HG02938 (cell line): ENCODE measurements at regions not wholly inside any gene's neighbourhood (a gene's known extent, or its start where the extent isn't known, plus 50 kb on each side); places are given as distances from the start of the nearest gene placed in this dataset.

ENCODE experiments used
- ATAC-seq: cut with Tn5 transposase; IDR thresholded peaks from one replicate; pipeline ENCODE4 v1.9.1; 2021; ENCODE audit warnings: mild to moderate bottlenecking, moderate library complexity; ENCODE audit not compliant: unreplicated experiment

DNA sequence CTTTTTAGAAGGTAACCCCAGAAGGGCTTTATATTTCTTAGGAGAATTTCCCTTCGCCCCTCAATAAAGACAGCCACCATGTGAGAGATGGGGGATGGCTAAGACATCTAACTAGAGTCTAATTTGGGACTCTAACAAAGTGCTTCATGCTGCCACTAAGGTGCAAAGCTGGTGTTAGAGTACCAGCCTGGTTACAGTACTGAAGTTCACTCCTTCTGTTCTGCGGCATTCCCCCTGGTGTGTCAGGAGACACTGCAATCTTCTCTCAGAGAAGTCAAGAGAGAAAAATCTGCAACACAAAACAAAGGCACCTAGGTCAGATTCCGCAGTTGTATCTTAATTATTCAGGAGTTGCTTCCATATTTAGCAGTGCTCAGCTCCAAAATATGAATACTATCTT, 603.0 kb upstream of the CADM1 start:
- ATAC-seq, result no peak

DNA sequence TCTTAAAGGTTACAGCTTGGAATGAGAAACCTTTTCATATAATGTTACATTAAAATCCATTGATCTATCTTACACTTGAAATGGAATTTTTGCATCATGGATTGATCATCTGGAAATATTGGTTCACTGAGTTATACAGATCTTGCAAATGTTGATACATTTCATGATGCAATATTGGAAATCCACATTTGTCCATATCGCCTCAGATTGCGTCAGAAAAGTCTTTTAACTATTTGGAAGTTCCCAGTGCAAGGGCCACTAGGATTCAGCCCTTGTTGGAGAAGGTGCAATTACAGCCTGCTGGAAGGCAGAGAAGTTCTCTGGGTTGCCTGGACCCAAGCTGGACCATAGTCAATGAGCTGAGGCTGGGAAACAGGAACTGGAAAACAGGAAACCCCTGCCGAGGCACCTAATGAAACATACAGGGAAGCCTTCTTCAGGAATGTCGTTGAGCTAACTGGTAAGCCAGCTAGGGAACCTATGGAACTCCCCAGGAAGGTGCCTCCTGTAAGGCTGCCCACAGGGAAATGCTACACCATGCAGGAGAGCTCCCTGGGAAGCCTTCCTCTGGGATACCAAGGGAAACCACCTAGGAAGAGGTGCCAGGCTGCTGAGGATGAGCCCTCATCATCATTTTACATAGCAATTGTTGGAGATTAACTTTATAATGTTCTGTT, 600.4 kb upstream of the CADM1 start:
- no peak for ATAC-seq

DNA sequence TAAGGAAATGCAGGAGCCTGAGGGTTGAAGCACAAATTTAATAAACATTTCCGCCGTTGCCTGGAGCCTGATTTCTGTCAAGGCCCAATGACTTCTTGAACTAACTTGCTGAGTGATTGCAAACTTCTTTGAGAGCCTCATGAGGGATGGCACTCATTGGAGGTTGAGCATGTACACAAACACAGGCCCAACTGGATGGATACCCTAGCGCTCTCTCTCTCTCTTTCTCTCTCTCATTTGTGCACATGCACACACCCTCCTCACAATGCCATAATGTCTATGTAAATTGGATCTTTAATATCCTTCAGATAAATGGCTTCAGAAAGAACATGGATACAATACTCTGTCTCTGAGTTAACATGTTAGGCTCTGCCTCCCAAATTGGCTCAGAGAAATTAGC, 597.7 kb upstream of the CADM1 start:
- no peak for ATAC-seq

DNA sequence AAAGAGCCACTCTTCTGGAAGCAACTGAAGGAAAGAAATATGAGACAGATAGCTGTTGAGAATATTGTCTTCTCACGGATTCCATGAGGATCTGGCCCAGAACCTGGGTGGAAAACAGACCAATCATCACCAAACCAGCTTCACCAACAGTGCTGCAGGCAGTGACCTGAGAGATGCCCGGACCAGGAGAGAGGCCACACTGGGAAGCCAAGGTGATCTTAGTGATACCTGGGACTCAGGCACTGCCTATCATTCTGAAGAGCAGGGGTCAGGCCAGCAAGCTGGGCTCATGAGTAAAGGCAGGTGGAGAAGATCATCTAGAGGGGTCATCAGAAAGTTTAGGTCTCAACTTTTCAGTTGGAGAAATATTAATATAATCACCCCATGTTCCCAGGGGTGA, 595.8 kb upstream of the CADM1 start:
- no peak for ATAC-seq

- ATAC-seq, result no peak
These were observed 595.3 kb upstream of the CADM1 start for GRCh38 chr11:116099541-116099940.

GRCh38 chr11:116096272-116096995, 592.2 kb upstream of the CADM1 start:
- ATAC-seq, result no peak

DNA sequence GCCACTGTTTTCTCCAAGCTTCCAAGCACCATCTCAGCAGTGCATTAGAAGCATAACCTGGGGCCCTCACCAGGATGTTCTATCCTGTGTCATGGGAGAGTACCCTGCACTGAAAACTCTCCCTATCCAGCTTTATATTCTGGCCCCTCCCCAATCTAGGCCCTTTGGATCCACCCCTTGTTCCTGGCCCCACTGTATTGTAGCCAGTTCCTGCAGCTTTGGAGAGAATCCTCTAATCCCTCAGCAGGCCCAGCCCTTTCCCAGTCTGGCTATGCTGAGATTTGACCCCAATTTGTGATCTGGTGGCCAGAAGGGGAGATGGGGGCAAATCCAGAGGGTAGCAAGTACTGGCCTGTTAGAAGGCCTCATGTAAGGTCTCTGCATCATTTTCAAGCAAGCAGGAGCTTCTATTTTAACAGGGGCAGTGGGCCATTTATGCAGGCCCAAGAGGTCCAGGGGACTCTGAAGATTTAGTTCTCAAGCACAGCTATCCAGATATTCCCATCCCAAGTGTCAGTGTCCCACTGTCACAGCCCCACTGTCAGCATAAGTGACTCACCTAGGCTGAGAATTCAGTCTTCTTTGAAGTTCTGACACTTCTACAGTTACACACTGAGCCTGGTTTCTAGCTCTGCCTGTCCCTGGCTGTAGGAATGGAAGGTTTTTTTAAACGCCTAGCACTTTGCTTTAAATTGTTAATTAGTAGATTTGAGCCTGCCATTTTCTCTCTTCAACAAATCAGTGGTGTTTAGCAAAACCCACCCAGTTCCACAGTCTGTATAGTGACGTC, 589.5 kb upstream of the CADM1 start:
- no peak for ATAC-seq

DNA sequence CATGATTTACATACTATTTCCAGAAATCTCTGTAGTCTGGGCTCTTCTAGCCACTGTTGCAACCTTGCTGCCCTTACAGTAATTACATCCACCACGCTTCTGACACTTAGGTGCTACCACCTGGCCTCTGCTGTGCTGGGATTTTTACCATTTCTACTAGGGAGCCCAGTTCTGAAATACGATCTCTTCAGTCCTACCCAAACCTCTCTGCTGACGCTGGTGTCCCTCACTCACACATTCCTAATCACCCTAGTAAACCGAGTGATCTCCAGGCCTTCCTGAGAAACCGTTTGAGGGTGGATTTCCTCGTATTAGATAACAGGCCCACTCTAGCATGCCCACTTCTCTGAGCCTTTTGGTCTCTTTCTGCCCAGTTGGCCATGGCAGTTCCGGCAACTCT, 588.9 kb upstream of the CADM1 start:
- no peak for ATAC-seq

DNA sequence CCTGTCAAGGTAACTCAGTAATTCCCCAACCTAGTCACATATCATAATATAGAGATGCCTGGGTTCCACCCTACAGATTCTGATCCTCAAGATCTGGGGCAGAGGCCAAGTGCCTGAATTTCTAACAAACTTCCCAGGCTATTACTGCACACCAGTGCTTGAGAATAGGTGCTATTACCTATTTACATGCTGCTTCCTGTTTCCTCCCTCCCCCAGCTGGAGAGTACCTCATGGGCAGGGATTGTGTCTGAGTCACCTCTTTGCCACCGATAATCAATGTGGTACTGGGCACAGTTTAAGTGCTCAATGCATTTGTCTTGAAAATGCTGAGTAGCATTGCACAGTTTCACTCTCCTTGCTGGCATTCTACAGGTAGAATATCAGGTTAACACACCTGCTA, 582.2 kb upstream of the CADM1 start:
- no peak for ATAC-seq

GRCh38 chr11:116085031-116085635, 580.9 kb upstream of the CADM1 start:
- ATAC-seq, result no peak

GRCh38 chr11:116084511-116084910, 580.3 kb upstream of the CADM1 start:
- ATAC-seq, result no peak

GRCh38 chr11:116082256-116082655, 578.0 kb upstream of the CADM1 start:
- no peak for ATAC-seq

DNA sequence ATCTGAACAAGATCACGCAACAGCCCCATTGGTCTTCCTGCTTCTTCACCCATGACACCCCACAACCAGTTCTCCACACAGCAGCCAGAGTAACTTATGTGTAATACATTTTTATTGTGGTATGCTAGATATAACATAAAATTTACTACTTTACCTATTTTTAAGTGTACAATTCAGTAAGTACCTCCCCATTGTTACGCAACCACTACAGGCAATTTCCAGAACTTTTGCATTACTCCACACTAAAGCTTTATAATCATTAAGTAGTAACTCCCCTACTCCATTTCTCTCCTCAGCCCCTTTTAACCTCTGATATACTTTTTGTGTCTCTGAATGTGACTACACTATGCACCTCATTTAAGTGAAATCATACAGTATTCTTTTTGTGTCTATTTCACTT, 575.4 kb upstream of the CADM1 start:
- ATAC-seq, result no peak

GRCh38 chr11:116078101-116078591, 573.9 kb upstream of the CADM1 start:
- no peak for ATAC-seq

GRCh38 chr11:116077092-116077491, 572.9 kb upstream of the CADM1 start:
- ATAC-seq, result no peak

DNA sequence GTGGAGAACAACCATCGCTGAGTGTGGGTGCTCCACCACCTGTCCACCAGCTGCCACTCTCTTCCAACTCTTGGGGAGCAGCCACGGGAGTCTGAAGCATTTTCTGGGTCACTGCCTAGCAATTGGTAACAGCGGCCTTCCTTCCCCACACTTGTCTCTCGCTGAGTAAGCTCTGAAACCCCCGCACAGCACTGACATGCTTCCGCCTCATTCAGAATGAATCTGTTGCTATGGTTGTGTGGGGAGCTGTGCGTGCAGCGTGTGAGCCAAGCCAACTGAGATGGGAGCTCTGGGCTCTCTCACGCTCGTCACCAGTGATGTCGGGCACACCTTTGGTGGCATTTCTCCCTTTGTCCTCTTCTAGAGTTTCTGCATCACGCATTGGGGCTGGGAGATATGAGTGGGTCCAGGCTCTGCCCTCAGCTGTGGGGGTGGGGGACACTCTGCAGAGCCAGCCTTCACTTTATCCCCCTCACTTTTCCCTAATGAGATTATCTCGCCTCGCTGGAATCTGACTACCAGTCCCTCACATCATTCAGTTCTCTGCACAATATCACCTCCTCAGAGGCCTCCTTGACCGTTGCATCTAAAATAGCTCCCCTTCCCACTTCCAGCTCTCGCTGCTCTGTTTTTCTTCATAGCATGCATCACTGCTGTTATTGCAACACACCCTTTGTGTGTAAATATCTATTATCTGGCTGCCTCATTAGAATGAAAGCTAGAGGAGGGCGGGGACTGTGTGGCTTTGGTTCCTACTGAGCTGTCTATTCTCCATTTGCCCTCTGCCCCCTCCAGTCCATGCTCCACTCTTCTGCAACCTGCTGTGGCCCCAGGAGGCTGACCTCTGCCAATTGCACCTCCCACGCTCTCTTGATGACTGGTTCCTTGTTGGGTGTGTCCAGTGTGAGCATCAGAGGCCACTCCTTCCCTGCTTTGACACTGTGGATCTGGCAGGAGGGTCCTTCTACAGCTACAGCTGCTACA, 569.9 kb upstream of the CADM1 start:
- ATAC-seq, result peak; percentile 85

DNA sequence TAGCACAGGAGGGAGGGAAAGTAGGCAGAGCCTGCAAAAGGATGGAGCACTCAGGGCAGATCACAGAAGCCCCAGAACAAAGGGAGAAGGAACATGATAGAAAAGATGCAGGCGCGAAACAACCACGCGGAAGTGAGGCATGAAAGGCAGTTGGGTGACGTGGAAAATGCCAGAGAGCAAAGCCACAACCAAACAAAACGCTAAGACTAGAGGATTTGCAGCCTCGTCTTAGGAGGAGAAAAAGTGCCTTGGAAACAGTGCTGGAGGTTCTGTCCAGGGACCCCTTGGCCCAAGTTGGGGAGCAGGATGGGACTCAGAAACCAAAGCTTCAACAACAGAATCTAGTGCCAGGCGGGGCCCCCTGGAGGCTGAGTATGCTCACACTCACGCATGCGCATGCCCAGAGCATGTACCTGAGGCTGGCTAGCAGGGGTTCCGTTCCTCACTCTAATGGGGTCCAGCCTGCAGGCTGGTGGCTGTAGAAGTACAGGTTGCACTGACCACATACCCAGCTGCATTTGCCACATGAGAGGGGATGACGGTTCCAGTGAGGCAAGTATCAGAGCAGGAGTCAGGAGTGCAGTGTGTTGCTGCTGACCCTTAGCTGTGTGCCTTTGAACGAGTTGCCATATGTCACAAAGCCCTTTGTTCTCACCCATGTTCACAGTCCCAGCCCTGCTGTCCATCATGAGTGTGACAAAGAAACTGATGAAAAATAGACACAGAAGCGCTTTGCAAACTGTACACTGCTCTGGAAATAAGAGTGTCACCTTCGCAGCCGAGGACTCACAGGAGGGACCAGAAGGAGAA, 568.6 kb upstream of the CADM1 start:
- ATAC-seq, result no peak

- ATAC-seq, result no peak
These were observed 567.9 kb upstream of the CADM1 start for GRCh38 chr11:116072133-116072532.

DNA sequence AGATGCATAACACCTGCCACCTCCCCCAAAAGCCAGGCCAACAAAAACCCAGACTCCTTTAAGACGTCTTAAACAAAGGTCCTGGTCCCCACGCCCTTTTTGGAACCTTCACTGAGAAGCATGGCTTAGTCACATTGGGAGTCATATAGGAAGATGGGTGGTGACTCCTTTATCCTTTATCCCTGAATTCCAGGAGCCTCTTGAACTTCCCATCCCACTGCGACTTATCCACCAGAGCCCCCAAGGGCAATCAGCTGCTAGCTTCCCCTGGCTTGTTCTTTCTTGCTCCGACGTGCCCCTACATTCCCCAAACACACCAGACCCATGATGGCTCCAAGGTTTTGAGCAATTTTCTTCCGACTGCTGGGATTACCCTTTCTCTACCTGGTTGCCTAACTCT, 567.0 kb upstream of the CADM1 start:
- ATAC-seq, result no peak
